ENCODE measurements at regions not wholly inside any gene's neighbourhood (a gene's known extent, or its start where the extent isn't known, plus 50 kb on each side); places are given as distances from the start of the nearest gene placed in this dataset.

DNA sequence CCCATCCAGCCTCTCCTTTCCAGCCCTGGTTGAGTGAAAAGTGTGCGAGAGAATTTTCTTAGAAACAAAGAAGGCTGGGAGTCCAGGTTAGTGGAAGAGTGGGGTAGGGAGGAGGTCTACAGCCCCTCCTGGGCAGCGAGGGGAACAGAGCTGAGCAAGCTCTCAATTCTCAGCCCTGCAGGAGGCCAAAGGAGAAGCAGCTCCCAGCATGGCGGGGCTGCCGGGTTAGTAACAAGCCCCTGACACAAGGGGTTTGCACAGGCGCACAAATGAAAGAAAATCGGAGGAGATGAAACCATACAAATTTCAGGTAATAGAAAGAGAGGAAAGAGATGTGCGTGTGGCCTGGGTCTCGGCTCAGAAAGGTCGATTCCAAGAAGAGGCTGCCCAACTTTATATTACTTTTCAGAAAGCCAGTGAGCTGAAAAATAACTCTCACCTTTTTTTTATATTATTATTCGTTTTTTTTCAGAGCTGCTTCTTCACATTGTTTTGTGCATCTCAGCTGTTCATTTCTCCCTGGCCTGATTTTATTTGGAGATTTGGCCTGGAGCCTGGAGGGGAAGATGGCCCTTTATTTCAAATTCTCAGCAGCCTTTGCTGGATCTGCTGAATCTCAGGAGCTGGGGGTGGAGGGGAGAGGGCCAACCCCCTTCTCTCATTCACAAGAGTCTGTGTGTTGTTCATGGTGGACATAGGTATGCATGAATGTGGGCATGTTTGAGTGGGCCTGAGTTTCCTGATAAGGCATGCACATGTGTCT, 583.2 kb downstream of the BUD13 start:
- TF ChIP-seq EZH2 (IDR thresholded peaks at IDR 0.05; ENCODE audit: borderline replicate concordance, low read length): no peak
- TF ChIP-seq, protein P1, sequence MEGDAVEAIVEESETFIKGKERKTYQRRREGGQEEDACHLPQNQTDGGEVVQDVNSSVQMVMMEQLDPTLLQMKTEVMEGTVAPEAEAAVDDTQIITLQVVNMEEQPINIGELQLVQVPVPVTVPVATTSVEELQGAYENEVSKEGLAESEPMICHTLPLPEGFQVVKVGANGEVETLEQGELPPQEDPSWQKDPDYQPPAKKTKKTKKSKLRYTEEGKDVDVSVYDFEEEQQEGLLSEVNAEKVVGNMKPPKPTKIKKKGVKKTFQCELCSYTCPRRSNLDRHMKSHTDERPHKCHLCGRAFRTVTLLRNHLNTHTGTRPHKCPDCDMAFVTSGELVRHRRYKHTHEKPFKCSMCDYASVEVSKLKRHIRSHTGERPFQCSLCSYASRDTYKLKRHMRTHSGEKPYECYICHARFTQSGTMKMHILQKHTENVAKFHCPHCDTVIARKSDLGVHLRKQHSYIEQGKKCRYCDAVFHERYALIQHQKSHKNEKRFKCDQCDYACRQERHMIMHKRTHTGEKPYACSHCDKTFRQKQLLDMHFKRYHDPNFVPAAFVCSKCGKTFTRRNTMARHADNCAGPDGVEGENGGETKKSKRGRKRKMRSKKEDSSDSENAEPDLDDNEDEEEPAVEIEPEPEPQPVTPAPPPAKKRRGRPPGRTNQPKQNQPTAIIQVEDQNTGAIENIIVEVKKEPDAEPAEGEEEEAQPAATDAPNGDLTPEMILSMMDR (IDR thresholded peaks at IDR 0.05; ENCODE audit: low read length): no peak

Measured in OCI-LY1 (cell line).